Left ventricle myocardium superior (tissue), 1 donor: ENCODE measurements at regions not wholly inside any gene's neighbourhood (a gene's known extent, or its start where the extent isn't known, plus 50 kb on each side); places are given as distances from the start of the nearest gene placed in this dataset.
"Not testable (repeated sequence)": the region's sequence is repeated elsewhere in the genome, so short reads cannot be mapped to it uniquely, and the experiment has no call there.

Experiments used
- ATAC-seq: fragments of 200-7000 bp; cut with Tn5 transposase; one replicate; pipeline ENCODE4 v1.9.1; 2020; ENCODE audit warnings: mild to moderate bottlenecking, moderate library complexity
- DNase-seq: peaks from one replicate; pipeline ENCODE4 v3.0.0-alpha.2; 2020
- intact Hi-C: fragments of 100-400 bp; cut with micrococcal nuclease; formaldehyde crosslinking; loops from one replicate; pipeline ENCODE4 v1.11.0; 2022
- donor health status: DM: no; HTN: yes; CAD: no; lungs with severe emphysema.

DNA sequence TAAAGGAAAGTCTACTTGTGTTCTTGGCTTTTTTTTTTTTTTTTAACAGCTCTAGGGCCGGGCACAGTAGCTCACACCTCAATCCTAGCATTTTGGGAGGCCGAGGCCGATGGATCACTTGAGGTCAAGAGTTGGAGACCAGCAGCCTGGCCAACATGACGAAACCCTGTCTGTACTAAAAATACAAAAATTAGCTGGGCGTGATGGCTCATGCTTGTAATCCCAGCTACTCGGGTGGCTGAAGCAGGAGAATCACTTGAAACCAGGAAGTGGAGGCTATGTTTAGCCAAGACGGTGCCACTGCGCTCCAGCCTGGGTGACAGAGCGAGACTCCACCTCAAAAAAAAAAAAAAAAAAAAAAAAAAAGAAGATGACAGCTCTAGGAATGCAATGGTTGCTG is 169.9 kb downstream of the NEDD1 start:
- intact Hi-C loops, ATAC-seq, DNase-seq: not testable (repeated sequence)

DNA sequence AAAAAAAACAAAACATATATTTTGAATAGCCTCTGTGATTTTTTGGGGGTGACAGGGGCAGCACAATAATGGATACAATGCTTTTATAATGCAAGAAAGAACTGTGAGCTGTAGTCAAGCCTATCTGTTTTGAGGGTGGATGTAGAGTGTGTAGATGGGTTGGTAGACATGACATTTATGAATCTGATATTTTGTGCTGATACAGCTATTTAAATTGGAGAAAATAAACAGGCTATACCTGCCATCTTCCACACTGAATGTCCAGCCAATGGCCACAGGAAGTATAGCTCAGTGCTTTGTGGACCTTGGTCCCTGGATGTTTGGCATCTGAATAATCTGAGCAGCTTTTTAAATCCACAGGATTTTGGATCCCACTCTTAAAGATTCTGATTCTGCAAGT is 175.0 kb downstream of the NEDD1 start:
- ATAC-seq: no peak
- intact Hi-C loops: no loop called here
- no peak for DNase-seq

DNA sequence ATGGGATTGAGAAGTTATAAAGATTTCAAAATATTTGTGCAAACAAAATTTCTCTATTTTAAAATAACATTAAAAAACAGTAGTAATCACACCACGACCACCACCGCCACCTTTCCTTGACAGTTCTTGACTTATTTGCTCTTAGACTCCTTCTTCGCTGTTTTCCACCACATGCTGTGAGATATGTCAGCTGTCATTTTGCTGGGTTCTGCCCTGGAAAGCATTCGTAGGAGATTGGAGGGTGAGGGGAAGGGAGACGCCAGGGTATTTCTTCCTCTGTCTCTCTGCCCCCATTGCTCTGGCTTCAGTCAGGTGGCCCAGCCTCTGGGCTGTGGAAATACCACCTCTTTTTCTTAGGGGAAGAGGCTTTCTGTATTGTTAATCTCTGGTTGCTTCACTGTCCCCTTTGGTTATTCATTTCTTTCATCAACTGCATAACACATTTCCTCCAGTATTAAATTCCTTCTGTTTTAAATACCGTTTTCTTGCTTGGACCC is 186.2 kb downstream of the NEDD1 start:
- no peak for ATAC-seq
- no peak for DNase-seq
- intact Hi-C loops: no loop called here

DNA sequence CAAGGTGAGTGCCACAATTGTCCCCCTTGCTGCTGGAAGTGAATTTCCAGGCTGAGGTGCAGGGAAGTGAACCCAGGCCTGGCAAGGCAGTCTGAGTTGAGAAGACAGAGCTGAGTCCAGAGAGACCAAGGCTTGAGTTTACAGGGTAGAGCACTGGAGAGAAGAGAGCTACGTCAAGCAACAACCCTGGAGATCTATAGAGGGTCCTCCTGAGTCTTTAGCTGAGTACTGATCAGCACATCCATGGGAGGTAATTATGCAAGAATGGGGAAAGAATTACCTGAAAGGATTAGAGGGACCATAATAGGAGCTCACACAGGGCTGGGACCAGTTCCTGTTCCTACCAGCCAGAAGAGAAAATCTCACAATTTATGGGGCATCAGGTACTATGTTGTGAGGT is 190.7 kb downstream of the NEDD1 start:
- ATAC-seq (no peak), DNase-seq (no peak)
- intact Hi-C loops: no loop called here

DNA sequence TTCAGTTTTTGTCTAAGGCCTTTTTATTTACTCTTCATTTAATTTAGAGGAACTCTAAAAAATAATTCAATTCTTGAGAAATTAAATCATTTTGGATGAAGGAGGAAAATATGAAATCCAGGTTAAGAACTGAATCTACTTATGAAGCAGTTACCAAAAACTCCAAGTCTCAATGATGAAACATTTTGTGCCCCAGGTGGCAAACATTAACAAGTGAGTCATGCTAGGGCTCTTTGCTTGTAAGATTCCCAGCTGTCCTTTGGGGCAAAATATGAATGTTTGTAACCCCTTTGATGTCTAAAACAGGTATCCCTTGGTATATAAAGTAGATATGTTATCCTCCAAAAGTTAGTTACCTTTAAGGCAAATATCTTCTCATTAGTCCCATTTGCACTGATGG is 202.4 kb downstream of the NEDD1 start:
- ATAC-seq: no peak
- intact Hi-C loops: no loop called here
- DNase-seq: no peak

DNA sequence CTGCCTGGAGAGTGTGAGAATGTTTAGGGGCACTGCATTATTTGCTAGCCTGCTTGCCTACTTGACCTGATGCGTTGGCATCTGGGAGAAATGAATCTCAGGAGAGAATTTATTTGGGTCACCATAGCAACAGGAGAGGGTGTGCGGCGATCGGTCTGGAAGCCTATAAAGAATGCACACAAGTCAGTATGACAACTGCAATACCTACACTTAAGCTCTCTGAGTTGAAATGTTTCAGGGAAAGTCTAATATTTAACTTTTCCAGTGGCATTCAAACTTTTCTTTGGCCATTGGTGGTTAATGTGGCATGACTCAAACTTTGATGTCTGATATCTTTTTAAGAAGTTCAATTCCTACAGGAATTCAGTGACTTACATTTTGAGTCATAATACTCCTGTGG is 205.1 kb downstream of the NEDD1 start:
- ATAC-seq (no peak), DNase-seq (no peak)
- intact Hi-C loops: no loop called here

DNA sequence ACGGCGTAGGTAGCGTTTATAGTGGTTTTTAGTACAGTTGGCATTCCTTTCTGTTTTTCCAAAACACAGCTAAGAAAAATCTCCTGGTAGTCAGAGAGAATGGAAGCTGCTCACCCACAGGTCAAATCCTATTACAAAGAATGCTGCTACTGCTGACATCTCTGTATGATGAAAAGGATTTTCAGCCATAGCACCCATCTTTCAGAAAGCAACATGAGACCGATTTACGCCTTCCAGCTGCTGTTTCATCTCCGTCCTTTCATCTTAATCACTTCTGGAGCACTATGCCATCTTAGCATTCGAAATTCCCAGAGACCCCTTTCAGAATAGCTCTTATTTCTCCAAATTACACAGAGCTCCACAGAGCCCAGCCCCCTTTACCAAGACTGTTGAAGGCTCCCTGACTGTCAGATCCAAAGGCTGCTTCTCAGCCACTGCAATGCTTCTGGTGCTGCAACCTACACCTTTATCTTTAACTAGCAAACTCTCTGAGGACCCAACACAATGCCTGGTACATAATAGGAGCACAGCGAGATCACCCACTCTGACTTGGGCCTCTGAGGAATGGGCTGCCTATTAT is 211.8 kb downstream of the NEDD1 start:
- DNase-seq (no peak), ATAC-seq (no peak)
- intact Hi-C loops: no loop called here

DNA sequence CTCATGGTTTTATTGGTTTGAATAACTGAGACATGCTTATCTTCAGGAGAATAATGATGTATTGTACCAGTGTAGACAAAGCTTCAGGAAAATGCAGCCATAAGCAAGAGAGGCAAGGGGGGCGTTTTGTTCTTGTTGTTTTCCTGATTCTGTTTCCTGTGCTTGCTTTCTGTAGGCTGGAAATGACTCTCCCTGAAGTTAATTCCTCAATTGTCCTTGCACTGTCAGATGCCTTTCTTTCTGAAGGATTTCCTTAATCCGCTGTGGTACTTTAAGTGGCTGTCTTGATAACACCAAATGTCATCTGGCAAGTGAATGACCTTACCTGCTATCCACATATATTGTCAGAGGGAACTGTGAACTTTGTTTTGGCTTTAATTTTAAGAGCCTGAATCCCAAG is 220.0 kb downstream of the NEDD1 start:
- intact Hi-C loops: no loop called here
- ATAC-seq (no peak), DNase-seq (no peak)

DNA sequence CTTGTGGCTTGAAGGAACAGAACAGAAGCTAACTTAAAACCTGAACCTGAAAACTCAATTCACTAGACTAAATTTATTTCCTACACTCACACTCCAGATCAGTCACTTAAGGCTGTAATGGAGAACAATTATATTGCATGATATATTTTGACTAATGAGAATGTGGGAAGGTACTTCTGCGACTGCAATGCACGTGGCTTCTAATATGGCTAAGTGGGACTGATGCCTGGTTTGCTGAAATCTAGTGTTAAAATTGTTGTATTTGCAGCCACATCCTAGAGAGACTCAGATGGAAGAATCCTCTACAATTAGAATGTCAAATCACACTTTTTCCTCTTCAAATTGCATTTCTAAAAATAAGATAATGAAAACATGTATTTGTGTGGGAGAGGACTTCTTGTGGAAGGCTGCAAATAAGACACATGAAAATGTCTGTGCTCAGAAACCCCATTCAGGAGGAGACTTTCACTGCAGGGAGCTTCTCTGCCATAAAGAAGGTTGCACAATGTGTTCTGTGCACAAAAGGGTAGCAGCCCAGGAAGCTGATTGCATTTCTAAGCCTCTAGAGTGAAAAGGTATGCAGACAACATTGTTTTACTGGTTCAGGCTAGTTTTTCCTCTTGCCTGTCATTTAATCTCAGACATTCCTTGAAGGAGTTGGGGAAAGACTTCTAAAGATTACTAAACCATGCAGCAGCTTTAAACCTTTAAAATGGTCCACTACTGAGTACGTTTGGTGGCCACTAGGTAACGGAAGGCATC is 224.3 kb downstream of the NEDD1 start:
- intact Hi-C loops: no loop called here
- ATAC-seq (no peak), DNase-seq (no peak)

DNA sequence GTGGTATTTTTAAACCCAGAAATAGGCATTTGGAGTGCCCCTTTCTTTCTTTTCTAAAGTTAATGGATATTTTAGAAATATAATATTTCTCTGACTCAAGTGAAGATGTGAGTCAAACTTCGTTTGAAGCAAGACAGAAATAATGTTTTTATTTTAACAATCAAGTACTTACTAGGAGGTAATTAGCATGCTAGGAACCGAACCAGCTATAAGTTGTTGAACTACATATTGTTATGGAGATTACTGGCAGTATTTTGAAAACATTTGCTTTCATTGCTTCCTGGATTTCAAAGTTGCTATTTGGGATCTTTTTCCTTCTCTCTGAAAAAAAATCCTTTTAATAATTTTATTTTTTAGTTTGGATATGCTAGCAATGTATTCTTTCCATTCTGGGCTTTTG is 225.2 kb downstream of the NEDD1 start:
- intact Hi-C loops: no loop called here
- no peak for DNase-seq
- ATAC-seq: no peak

DNA sequence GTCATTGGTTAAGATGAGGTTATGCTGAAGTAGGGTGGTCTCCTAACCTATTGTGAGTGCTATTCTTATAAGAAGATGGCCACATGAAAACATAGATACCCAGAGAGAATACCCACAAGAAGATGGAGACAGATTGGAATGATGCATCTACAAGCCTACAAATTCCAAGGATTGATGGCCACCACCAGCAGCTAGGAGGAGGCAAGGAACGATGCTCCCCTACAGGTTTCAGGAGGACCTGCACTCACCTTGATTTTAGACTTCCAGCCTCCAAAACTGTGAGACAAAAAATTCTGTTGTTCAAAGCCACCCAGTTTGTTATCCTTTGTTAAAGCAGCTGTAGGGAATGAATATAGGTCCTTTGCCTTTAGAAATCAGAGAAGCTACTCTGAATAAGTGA is 227.4 kb downstream of the NEDD1 start:
- no peak for DNase-seq
- intact Hi-C loops: no loop called here
- ATAC-seq: no peak

DNA sequence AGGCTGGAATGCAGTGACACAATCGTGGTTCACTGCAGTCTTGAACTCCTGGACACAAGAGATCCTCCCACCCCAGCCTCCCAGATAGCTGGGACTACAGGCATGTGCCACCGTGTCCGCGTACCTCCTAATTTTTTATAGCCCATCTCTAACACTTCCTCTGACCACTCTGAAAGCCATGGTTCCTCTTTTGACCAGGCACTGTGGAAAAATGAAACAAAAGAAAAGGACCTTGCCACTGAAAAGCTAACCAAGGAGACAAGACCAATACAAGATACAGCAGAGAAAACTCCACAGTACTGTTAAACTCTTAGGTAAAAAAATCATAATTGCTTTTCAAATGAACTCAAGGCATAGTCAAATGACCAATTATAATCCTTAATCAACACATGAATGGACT is 233.3 kb downstream of the NEDD1 start:
- intact Hi-C loops: no loop called here
- ATAC-seq (no peak), DNase-seq (no peak)

DNA sequence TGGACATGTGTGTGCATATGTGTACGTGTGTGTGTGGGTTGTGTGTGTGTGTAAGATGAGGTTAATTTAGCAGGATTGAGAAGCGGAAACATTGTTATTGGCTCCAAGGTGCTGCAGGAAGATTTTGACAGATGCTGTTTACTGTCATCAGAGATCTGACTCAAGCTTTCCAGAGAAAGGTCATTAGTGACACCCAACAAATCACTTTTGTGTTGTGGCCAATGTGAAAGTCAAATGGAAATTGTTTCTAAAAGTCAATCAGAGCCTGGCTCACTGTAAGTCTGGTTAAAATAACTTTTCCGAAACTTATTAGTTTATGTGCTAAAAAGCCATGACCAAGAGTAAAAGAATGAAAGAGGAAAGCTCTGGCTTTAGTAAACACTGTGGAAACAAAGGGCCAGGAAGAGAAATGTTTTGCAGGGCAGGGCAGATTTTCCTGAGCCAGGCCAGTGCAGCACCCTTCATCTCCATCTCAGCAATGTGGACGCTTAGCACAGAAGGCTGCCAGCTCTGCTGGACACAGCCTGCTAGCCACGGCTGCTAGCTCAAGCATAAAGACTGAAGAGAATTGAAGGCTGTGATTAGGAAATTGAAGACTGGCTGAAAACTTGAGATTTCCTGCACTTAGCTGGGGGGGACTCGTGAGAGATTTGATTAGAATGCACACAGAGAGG is 235.8 kb downstream of the NEDD1 start:
- intact Hi-C loops: no loop called here
- no peak for ATAC-seq

DNA sequence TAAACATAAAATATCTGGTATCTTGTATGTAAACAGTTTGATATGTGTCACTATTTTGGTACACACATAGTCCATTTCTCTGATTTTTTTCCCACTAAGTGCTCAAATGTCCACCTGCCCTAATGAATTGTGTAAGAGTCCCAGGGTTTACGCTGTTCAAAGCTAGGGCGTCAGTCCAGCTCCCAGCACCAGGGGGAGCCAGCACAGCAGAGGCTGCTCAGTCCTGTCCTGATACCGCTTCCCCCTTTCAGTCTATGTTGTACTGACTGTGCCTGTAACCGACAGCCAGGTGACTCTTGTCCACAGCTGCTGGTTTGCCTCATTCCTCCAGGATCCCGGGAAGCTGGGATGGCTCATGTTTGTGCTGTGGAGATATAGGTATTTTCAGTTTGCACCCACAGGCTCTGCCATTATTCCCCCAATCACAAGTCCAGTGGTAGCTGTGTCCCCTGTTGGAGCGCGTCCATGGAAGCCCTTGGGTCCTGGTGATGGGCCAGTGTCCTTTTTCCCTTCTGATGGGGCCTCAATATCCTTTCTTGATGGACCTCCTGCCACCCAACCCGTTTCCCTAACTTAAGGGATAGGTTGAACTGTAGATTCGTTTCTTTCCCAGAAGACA is 242.0 kb downstream of the NEDD1 start:
- intact Hi-C loops: loop anchor here (5.0 kb wide), 1 partner anchor 1248 kb away; no protein-coding TSS in a partner anchor
- DNase-seq: peak; percentile 55

More for the DNA sequence above, 235.8 kb downstream of the NEDD1 start:
- DNase-seq: no peak

DNA sequence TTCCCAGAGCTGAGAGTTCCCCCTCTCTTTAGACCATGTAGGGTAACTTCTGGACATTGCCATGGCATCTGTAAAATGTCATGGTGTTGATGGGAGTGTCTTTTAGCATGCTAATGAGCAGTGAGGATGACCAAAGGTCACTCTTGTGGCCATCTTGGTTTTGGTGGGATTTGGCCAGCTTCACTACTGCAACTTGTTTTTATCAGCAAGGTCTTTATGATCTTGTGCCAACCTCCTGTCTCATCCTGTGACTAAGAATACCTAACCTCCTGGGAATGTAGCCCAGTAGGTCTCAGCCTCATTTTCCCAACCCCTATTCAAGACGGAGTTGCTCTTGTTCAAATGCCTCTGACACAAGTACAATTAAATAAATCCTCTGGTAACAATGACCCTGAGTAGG is 244.4 kb downstream of the NEDD1 start:
- ATAC-seq: no peak

More for the DNA sequence above, 242.0 kb downstream of the NEDD1 start:
- ATAC-seq: peak; percentile 83

DNA sequence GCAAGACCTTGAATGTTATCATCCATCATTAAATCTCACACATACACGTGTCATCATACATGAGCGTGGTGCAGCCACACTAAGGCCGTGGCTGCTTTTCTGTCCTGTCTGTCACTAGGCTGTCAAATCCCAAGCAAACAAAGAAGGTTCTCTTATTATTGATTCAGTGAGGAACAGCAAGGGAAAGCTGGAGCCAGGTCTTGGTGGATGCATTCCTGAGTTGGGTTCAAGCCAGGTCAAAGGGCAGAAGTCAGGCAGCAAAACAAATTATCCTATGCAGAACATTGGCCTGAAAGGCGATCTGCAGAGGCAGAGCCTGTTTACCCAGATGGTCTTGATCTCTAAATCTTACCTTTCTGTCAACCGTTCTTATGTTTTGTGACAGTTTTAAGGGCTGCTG is 252.3 kb downstream of the NEDD1 start:
- intact Hi-C loops: no loop called here
- ATAC-seq (no peak), DNase-seq (no peak)

More for the DNA sequence above, 244.4 kb downstream of the NEDD1 start:
- DNase-seq: no peak
- intact Hi-C loops: no loop called here

DNA sequence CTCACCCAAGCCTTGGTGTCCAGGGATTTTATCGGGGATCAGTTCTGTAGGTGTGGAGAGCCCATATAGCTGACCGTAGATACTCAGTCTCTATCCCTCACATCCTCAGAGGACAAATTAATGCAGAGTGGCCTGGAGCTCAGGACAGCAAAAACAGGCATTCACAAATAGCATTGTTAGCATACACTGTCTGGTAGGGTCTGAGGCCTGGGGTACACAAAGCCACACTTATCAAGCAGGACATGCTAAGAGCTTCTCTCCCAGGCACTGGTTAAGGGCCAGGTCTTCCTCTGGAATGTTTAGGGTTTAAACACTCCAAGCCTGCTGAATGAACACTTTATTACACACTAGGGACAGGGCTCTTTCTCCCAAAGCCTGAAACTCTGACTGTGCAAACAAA is 253.2 kb downstream of the NEDD1 start:
- DNase-seq: no peak
- no peak for ATAC-seq
- intact Hi-C loops: no loop called here

DNA sequence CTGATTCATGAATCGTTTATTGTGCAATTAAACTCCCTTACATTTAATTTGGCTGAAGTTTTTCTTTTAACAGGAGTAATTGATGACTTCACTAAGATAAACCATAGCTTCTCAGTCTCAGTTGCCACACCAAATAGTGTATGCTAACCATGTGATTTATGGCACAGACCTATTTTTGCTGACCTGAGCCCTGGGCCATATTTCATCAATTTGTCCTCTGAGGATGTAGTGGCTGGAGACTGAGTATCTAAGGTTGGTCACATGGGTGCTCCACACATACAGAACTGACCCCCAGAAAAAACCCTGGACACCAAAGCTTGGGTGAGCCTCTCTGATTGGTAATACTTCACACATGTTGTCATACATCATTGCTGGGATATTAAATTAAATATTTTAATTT is 255.1 kb downstream of the NEDD1 start:
- DNase-seq (no peak), ATAC-seq (no peak)

DNA sequence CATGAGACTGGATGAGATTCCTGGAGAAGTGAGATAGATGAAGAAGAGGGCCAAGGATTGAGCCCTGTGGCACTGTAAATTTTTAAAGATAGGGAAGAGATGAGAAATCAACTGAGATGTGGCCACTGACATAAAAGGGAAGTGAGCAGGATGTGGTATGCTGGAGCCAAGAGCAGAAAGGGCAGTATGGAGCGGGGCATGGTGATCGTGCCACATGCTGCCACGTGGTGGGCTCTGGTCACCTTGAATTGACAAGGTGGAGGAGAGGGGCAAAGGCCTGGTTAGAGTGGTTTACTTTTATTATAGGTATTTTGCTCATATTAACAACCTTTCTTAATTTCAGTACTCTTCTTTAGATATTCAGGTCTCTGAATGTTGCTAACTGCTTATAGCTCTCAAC is 257.9 kb downstream of the NEDD1 start:
- intact Hi-C loops: no loop called here
- ATAC-seq (no peak), DNase-seq (no peak)

More for the DNA sequence above, 255.1 kb downstream of the NEDD1 start:
- intact Hi-C loops: no loop called here

DNA sequence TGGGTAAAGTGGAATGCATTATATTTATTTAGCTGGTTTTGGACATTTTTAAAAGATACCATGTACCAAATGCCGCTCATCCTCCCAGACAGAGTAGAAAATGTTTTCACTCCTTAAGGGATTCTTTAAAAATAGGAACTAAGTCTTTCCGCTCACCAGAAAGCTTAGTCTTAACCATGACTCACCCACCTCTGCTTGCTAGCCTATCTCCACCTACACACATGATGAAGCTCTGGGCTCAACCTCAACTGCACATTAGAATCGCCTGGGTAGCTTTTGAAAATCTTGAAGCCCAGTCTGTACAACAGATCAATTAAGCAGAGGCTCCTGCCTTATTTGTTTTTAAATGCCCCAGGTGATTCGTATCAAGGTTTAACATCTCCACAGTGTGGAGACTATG is 260.5 kb downstream of the NEDD1 start:
- DNase-seq: no peak
- no peak for ATAC-seq
- intact Hi-C loops: no loop called here
